ENCODE measurements at regions not wholly inside any gene's neighbourhood (a gene's known extent, or its start where the extent isn't known, plus 50 kb on each side); places are given as distances from the start of the nearest gene placed in this dataset.

DNA sequence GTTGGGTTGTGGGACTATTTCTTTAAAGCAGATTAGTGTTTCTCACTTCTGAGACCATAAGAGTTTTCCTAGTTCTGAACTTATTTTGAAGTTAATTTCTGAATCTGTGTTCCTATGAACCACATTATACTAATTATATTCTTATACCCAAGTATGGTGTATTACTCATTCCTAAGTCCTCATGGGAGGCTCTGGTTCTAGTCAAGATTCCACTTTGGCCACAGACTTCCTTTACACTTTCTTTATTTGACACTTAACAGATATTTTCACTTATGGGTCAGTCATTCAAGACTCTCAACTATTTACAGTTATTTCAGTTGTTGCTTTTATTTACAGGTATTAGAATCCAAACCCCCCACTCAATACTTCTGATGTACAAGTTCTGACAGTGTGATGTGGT, 937.2 kb upstream of the TYRP1 start:
- FAIRE-seq, result no peak

GRCh38 chr9:11757408-11757807, 935.8 kb upstream of the TYRP1 start:
- FAIRE-seq, result no peak

DNA sequence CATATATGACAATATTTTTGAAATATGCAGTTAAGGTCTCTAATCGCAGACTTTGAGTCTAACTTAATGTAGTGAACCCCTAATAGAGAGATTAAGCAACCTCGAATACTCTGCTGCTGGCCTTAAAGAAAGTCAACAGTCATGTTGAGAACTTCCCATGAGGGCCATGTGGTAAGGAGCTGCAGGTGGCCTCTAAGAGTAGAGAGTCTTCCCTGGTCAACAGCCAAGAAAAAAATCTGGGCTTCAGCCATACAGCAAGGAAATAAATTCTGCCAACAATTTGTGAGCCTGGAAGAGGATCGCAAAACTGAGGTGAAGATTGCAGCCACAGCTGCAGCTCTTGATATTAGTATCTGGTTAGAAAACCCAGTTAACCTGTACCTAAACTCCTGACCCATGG, 935.2 kb upstream of the TYRP1 start:
- FAIRE-seq, result no peak

GRCh38 chr9:11779971-11780370, 913.2 kb upstream of the TYRP1 start:
- FAIRE-seq, result no peak

- FAIRE-seq, result no peak
Measured at GRCh38 chr9:11792870-11793269, 900.3 kb upstream of the TYRP1 start.

DNA sequence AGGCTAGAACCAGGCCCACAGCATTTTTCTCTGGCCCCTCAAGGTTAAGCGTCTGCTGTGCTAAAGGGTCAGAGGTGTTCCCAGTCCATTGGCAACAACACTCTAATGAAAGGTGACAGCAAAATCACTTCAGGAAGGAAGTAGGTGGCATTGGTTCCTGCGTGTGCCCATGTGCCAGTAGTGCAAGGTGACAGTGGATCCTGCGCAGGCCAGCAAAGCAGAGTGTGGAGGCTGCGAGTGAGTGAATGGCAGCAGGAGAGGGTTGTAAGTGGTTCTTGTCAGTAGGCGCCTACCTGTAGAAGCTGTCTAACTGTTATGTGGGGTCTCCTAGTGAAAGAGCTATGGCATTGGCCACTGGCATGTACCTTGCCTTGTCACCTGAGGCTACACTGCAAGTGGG, 898.2 kb upstream of the TYRP1 start:
- no peak for FAIRE-seq

DNA sequence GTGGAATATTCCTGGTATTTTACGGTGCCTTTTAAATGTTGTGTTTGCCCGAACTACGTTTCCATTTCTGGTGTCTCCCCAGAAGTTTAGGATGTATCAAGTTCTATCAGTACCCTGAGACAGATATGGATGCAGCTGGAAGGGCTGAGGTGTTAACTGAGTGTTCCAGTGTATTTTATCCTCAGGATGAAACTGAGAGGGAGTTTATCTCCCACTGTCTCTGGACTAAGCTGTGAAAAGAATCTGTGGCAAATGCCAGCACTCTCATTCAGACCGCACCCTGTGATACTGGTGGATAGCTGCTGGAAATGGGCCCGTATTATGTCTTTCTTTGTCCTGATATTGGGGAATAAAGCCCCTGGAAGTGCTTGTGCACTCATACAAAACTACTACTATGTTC, 887.2 kb upstream of the TYRP1 start:
- FAIRE-seq, result no peak

- no peak for FAIRE-seq
Measured at GRCh38 chr9:11821306-11821975, 871.7 kb upstream of the TYRP1 start.

- FAIRE-seq, result no peak
Measured at GRCh38 chr9:11828201-11828600, 865.0 kb upstream of the TYRP1 start.

GRCh38 chr9:11833056-11833455, 860.1 kb upstream of the TYRP1 start:
- FAIRE-seq, result no peak

GRCh38 chr9:11868795-11869194, 824.4 kb upstream of the TYRP1 start:
- FAIRE-seq, result no peak

- no peak for FAIRE-seq
Measured at GRCh38 chr9:11871852-11872251, 821.3 kb upstream of the TYRP1 start.

DNA sequence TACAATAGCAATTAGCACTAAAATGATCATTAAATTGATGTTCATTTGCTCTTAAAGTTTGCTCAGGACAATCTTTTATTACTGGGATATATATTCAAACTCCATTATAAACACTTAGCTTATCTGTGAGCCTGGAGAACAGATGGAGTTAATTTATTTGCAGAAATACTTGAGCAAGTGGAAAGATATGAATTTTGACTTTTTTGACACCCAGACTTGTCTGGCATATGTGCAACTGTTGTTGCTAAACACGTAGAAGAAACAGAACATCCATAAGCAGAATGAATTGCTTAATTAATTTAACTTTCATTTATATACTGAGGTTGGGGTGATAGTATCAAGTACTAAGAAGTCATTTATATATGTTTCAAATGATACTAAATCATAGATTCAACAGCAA, 820.7 kb upstream of the TYRP1 start:
- FAIRE-seq, result no peak

- FAIRE-seq, result no peak
Measured at GRCh38 chr9:11874414-11874813, 818.8 kb upstream of the TYRP1 start.

GRCh38 chr9:11892401-11892800, 800.8 kb upstream of the TYRP1 start:
- FAIRE-seq, result no peak

DNA sequence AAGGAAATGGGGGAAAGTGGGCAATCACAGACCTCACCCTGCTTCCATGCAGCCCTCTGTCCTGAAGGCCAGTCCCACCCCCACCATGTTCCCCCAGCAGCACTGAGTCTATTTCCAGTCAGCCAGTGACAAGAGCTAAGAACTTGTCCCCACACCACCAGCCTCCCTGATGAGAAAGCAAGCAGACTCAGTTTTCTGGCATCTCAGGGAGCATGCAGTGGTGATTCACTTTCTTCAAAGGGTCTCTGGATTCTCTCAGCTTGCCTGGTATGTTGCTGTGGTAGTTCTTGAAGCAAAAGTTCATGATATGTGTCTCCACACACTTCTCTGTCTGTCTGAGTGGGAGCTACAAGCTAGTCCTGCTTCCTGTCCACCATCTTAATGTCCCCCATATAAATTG, 799.9 kb upstream of the TYRP1 start:
- FAIRE-seq, result no peak

GRCh38 chr9:11894136-11894535, 799.0 kb upstream of the TYRP1 start:
- FAIRE-seq, result no peak

DNA sequence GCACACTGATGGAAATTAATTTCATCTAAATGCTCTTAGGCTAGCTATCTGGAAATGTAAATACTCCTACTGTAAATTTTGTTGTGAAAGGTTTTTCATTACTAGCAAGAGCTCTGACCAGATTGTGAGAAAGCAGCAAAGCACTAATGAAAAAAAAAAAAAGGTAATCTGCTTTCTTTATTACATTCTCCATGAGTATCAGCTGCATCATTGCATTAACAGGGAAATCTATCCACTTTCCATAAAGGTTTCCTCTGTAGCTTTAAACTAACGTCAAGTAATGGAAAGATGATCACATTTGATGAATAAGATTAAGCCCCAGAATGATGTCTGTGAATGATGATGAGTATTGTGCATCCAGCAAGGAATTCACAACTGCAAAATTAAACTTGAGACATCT, 790.6 kb upstream of the TYRP1 start:
- FAIRE-seq, result no peak

- FAIRE-seq, result no peak
Measured at GRCh38 chr9:11915699-11916098, 777.5 kb upstream of the TYRP1 start.

- FAIRE-seq, result no peak
Measured at GRCh38 chr9:11928871-11929321, 764.3 kb upstream of the TYRP1 start.

- no peak for FAIRE-seq
Measured at GRCh38 chr9:11931109-11931508, 762.1 kb upstream of the TYRP1 start.

GRCh38 chr9:11931751-11932150, 761.4 kb upstream of the TYRP1 start:
- no peak for FAIRE-seq

DNA sequence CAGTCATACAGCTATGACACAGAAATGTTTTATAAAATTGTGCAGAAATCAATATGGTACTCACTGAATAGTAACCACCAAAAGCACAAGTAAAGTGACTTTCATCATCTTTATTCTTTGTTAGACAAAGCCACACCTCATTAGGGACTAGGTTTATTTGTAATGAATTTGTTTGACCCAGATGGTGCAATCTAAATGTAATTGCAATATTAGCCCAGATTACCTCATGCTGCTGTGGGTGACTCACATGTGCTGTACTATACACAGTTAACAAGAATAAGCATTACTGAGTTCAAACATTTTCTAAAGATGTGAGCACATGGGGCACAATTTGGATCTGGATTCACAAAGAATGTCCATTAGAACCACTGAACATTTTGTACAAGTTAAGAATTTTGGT, 759.3 kb upstream of the TYRP1 start:
- FAIRE-seq, result no peak

GRCh38 chr9:11946531-11946930, 746.7 kb upstream of the TYRP1 start:
- FAIRE-seq, result no peak

- no peak for FAIRE-seq
Measured at GRCh38 chr9:11962327-11962726, 730.9 kb upstream of the TYRP1 start.
